ENCODE measurements at regions not wholly inside any gene's neighbourhood (a gene's known extent, or its start where the extent isn't known, plus 50 kb on each side); places are given as distances from the start of the nearest gene placed in this dataset.

DNA sequence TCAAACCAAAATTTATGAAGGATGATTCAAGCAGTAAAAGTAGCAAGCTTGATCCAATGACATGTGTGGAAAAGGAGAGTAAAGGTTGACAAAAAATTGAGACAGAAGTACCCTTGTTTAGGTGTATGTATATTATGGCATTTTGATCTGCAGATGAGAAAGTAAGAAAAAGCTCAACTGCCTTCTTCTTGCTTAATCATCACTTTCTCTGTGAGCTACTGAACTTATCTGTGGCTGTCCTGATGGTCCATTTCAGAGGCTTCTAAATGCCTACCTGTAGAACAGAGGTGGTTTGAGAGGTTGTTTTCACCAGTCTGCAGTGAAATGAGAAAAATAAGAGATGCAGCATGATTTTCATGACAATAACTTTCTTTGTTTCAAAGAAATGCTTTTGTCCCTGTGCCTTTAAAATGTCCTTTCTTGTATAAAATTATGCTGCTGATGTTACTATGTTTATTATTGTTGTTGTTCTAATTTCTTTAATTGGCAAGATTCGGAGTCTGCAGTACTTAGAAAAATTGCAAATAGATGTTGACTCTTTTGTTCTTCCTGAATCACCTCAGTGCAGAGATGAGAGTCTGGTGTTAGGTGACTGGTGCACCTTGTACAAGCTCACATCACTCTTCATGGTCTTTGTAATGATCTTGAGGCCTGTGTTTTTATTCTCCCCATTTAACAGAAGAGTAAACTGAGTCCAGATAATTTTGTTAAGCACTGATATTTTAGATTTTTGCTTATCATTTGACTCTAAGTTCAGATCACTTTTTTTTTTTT, 821.9 kb downstream of the VRK1 start:
- no peak for DNase-seq

GRCh38 chr14:97620066-97620465, 822.9 kb downstream of the VRK1 start:
- DNase-seq, result no peak

DNA sequence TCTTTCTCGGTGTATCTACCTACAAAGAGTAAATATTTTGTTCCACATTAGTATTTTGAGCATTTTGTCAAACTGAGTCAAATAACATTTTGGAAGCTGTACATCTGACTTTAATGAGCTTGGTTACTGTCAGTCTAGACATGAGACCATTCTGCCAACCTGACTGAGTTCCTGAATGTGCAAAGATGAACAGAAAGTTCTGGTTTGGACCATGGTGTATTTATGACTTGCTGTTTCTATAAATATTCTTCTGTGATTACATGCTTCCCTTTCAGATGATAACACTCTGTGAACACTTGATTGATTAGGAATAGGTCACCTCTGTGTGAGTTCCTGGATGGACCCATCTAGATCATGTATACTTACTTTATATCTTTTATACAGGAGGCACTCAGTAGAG, 827.8 kb downstream of the VRK1 start:
- DNase-seq, result no peak

DNA sequence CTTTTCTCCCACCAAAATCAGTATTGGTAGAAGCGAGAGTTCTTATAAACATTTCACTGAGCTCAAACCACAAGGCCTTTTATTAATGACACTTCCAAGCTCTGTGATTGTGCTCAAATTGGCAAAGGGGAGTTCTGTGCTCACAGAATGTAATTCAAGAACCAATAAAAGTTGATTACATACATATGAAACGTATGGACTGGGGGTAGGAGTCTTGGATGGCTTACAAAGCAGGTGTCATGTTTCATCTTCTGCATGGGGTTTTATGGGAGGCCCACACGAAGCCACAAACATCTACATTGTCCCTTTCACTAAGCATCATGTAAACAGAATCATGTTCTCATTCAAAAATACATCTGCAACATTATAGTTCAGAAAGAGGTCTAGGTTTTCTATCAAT, 828.3 kb downstream of the VRK1 start:
- DNase-seq, result no peak

DNA sequence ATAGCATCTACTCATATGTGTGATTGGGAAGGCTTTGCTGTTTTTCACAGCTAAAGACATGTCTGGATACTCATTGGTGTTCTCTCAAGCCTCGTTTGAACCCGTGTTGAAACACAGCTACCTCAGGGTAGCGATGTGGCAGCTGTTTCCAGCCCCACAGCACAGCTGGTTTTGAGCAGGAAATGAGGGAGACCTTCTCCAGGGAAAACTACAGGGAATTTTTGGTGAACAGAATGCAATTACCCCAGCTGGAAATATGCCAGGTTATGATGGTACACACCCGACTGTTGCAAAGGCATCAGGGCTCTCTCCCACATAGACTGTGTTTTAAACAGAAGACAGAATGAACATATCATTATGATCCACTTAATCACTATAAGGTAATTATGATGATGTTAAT, 828.9 kb downstream of the VRK1 start:
- DNase-seq, result no peak

- DNase-seq, result no peak
Observed at GRCh38 chr14:97630249-97630648, 833.1 kb downstream of the VRK1 start.

DNA sequence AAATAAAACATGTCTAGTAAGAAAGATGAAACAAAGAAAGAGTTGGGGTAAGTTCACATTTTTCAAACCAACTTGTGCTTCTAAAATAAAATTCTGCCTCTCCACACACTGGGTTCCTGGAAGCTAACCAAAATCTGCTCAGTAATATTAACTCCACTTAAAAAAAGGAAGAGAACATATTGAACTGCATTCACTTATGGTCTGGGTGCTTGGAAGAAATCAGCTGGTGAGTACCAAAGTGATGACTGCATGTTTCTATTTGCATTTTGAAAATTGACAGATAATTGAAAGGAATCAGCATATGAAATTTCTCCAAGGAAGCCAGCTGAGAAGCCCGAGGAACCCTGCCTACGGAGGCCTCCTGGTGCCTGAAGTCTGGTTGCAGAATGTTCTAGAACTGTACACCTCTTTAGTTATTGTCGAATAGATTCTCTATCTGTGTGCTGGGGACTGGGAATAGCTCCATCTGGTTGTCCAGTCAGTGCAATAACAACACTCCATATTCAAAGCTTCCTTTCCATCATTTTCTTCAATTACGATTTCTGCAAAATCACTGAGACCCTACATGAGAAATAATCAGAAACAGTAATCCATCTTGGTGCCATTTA, 836.1 kb downstream of the VRK1 start:
- DNase-seq, result no peak

DNA sequence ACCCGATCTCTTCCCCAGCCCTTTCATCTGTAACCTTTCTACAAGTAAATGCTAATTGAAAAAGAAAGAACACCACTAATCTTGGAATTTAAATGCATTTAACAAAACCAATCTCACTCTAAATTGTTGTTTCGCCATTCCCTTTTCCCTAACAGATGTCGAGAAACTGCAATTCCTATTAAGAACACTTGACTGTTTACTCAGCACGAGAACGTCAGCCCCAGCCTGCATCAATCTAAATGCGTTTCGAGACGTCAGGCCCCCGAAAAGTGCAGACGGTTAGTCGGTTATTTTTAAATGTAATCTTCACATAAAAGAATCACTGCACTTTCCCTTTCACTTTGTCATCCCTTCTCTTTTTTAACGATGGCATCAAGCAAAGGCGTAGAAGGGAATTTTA, 837.6 kb downstream of the VRK1 start:
- no peak for DNase-seq

GRCh38 chr14:97638864-97639263, 841.7 kb downstream of the VRK1 start:
- no peak for DNase-seq

- no peak for DNase-seq
Observed at GRCh38 chr14:97640031-97640430, 842.8 kb downstream of the VRK1 start.

- DNase-seq, result no peak
Observed at GRCh38 chr14:97641827-97642226, 844.6 kb downstream of the VRK1 start.

GRCh38 chr14:97642631-97643030, 845.4 kb downstream of the VRK1 start:
- no peak for DNase-seq

GRCh38 chr14:97644365-97644764, 847.2 kb downstream of the VRK1 start:
- no peak for DNase-seq

- DNase-seq, result no peak
Observed at GRCh38 chr14:97649752-97650151, 852.6 kb downstream of the VRK1 start.

DNA sequence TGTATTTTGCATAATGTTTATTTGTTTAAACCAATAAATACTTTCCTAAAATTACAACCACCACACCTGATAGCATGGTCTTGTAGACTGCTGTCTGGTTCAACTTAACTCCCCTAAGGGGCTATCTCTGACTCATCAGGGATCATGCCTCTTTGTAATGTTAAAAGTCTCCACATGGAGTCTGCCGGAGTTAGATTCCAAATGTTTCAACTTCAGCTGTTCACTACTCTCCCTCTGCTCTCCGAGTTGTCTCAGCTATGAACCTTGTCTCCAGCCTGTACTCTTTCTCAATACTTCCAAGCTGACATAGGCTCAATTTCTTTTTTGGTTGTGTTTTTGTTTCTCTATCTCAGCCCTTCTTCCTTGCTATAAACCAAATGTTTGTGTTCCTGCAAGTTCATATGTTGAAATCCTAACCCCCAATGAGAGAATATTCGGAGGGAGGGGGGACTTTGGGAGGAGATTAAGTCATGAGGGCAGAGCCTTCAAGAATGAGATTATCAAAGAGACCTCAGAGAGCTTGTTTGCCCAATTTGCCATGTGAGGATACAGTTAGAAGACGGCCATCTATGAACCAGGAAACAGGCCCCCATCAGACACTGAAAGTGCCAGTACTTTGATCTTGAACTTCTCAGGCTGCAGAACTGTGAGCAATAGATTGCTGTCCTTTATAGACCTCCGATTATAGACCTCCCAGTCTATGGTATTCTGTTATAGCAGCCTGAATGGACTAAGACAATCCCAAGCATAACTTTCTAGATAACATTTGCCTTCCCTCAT, 858.2 kb downstream of the VRK1 start:
- DNase-seq, result no peak

DNA sequence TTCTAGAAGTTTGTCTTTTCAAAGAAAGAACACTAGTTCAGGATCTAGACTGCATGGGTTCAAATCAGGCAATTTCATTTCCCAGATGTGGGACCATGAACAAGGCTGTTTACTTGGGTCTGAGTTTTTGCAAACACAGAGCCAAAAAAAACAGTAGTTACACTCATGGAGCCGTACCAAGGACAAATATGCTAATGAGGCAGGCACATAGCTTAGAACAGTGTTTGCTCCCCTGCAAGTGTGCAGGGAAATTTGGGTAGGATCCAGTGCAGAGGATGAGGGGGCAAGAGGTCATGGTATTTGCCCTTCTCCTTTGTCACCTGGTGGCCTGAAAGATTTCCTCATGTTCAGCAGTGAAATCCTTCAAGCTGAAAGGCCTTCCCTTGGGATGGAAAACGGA, 860.4 kb downstream of the VRK1 start:
- no peak for DNase-seq

DNA sequence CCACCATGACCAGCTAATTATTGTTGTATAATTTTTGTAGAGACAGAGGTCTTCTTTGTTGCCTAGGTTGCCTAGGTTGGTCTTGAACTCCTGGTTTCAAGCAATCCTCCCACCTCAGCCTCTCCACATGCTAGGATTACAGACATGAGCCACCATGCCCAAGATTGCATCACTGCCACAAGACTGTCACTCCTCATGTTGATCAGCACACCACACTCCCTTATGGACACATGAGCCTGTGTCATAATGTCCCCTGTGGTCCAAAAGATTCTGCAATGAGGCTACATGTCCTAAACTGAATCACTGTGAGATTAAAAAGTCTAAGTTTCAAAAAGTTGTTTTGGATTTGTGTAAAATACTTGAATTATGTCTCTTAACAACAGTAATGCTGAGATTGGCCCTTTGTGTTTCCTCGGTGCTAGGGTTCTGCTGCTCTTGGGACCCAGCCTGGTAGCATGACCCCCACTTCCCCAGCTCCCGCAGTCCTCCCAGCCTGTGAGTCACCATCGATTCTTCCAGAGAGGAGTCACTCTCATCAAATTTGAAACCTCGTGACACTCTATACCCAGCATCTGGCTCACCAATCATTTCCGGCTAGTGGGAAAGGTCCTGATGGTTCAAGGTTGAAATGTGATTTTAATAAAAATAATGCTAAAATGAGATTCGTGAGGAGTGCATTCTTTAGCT, 890.9 kb downstream of the VRK1 start:
- DNase-seq, result no peak

DNA sequence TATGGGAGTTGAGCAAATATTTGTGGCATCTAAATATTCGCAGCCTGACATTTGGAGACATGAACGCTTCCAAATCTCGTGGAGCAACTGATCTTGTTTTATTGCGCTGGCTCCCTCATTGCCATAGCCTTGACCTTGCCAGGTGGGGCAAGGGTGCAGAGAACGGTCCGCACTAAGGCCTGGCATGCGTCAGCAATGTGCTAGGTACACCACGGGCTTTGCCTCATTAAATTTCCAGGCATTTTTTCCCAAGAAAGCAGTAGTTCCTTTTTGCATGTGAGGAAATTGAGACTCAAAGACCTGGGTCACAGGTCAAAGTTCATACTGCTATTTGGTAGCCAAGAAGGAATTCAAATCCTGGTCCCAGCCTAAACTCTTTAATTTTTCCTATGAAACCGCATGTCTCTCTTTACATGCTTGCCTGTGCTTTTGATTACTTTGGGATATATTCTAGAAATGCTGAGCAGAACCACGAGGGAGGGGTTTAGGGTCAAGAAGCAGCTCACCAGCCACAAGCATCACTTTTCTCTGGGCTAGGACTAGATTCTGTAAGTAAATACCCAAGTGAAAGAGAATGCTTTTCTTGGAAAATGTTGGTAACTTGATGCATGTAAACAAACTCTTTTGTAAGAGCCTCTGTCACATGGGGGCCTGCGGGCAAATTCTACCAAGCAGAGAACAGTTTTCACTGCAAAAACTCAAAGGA, 891.6 kb downstream of the VRK1 start:
- no peak for DNase-seq

GRCh38 chr14:97692084-97692483, 894.9 kb downstream of the VRK1 start:
- no peak for DNase-seq

GRCh38 chr14:97695456-97695981, 898.3 kb downstream of the VRK1 start:
- no peak for DNase-seq

DNA sequence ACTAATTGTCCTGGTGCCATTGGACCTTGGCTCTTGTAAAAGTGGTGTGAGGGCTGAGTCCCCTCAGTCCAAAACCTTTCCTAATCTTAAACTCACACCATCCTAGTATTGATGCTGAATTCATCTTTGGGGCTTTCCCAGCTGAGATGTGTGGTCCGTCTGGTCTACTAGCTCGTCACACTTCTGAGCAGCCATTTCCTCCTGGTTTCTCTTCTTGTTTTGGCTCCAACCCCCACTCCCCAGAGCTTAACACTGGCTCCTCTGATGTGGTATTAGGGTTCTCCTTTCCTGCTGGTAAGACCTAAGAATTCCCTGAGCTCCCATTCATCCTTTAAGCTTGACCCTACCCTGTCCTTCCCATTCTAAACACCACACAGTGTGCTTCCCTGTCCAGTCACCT, 900.6 kb downstream of the VRK1 start:
- no peak for DNase-seq

DNA sequence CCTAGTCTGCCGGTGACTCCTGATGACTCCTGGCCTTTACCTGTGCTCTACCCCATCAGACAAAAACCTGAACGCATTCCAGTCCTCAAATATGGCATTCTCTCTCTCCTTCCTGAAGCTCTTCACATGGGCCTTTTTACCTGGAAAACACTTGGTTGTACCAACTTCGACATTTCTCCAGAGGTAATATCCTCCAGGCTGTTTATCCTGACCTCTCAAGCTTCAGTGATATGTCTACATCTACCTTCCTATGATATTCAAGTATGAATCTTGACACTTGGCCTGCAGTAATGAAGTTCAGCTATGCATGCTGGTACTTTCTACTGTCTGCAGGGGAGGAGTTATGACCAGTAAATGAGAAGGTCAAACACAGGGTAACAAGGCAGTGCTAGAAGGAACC, 901.8 kb downstream of the VRK1 start:
- no peak for DNase-seq
